ENCODE measurements at regions not wholly inside any gene's neighbourhood (a gene's known extent, or its start where the extent isn't known, plus 50 kb on each side); places are given as distances from the start of the nearest gene placed in this dataset.

DNA sequence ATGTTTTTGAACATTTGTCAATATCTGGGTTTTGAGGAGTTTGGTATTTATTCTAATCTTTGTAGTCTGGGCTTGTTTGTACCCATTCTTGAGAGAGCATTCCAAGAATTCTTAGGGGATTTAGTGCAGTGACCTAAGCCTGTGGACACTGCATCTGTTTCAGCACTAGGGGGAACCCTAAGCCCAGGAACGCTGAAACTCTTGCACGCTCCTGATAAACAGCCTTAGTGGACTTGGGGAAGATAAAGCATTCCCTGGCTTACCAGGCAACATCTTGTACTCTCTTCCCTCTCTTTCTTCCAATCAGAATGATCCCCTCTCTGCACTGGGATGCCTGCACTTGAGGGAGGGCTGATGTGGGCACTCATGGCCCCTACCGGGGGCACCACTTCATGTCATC, 654.9 kb upstream of the HTR2C start:
- Histone ChIP-seq H3K4me3 (no peak overlapping the region), H3K27me3 (no peaks in the 10 kb centered on the region), H3K4me1 (no peaks in the 10 kb centered on the region), H3K27ac (no peak overlapping the region), H3K36me3 (replicated peaks in 1 of 2; ENCODE audit: insufficient read depth in 1 of 2, low read depth in 2 of 2) (no peaks in the 10 kb centered on the region), H3K9me3 (no peaks in the 10 kb centered on the region)
- WGBS, 2 donors, result 33 to 37% methylated on average over 3 of the region's 3 CpGs
- intact Hi-C loops (cut with DNase I), result no loop called here
- no peak for ATAC-seq
- TF ChIP-seq, protein P1, sequence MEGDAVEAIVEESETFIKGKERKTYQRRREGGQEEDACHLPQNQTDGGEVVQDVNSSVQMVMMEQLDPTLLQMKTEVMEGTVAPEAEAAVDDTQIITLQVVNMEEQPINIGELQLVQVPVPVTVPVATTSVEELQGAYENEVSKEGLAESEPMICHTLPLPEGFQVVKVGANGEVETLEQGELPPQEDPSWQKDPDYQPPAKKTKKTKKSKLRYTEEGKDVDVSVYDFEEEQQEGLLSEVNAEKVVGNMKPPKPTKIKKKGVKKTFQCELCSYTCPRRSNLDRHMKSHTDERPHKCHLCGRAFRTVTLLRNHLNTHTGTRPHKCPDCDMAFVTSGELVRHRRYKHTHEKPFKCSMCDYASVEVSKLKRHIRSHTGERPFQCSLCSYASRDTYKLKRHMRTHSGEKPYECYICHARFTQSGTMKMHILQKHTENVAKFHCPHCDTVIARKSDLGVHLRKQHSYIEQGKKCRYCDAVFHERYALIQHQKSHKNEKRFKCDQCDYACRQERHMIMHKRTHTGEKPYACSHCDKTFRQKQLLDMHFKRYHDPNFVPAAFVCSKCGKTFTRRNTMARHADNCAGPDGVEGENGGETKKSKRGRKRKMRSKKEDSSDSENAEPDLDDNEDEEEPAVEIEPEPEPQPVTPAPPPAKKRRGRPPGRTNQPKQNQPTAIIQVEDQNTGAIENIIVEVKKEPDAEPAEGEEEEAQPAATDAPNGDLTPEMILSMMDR (IDR thresholded peaks at IDR 0.05), result peak in 3 of 7 experiments; percentile 7 to 50 (median 41)
- no peak for TF ChIP-seq POLR2A (IDR thresholded peaks at IDR 0.05)
- DNase-seq, result peak in 3 of 4 donors; percentile 2 to 27 (median 17)

DNA sequence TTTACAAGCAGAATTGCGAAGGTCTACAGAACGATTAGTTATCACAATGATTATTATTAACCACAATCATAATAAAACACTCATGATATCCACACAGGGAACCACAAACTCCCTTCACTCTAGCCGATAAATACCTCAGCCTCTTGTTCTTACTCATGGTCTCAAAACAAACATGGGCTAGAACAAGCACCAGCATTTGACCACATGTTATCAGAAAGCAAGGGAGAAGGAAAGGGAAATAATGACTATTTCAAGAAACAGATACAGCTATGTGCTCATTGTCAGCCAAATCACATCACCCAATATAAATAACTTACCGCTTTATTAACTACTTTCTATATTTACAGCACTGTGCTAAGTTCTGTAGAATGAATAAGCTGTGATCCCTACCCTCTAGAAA, 663.2 kb upstream of the HTR2C start:
- ATAC-seq (no peak), DNase-seq (no peak)
- Histone ChIP-seq H3K4me3 (no peak overlapping the region), H3K27ac (no peak overlapping the region), H3K27me3 (no peaks in the 10 kb centered on the region), H3K36me3 (replicated peaks in 1 of 2; ENCODE audit: insufficient read depth in 1 of 2, low read depth in 2 of 2) (no peaks in the 10 kb centered on the region), H3K9me3 (no peaks in the 10 kb centered on the region), H3K4me1 (no peaks in the 10 kb centered on the region)
- 26 to 41% methylated on average over 4 of the region's 4 CpGs for WGBS, 2 donors
- no peak for TF ChIP-seq POLR2A (IDR thresholded peaks at IDR 0.05)
- TF ChIP-seq, protein P1 (IDR thresholded peaks at IDR 0.05), result no peak
- intact Hi-C loops (cut with DNase I), result no loop called here

DNA sequence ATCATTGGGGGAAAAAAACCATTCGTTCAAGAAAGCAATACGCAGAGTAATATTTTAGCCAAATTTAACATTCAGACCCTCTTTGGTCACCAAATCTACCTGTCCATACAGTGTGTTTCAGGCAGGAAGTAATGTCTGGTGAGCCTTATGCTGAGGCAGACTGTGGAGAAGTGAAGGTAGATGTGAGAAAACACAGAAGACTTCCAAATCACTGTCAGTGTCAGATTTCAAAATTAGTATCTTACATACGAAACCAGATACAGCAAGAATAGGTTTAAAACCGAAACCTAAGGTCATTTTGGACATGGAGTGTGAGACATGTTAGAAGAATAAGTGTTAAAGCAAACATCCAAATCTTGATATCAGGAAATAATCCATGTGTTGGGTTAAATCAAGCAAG, 664.5 kb upstream of the HTR2C start:
- 39 to 46% methylated on average over 4 of the region's 4 CpGs for WGBS, 2 donors

DNA sequence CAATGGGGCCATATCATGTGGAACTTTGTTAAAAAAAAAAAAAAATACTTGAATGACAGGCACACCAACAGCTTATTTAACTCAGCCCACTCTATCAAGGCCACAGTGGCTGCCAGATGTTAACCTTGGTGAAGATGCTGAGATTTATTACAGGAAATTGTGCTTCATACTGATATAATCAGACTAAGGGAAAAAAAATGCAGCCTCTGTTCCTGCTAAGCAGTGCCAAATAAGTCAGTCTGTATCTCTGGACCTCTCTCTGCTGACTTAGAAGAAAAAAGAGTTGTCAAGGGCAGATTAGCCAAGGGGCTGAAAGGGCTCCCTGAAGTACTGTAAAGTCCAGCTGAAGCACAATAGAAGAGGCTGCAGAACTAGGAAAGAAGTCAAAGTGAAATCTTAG, 677.7 kb upstream of the HTR2C start:
- H3K9me3 ChIP-seq, result no peaks in the 10 kb centered on the region
- no peak overlapping the region for H3K27ac ChIP-seq
- ATAC-seq, result no peak
- TF ChIP-seq POLR2A (IDR thresholded peaks at IDR 0.05), result no peak
- TF ChIP-seq, protein P1 (IDR thresholded peaks at IDR 0.05), result no peak
- no peaks in the 10 kb centered on the region for H3K4me1 ChIP-seq
- intact Hi-C loops (cut with DNase I), result no loop called here
- H3K4me3 ChIP-seq, result no peak overlapping the region
- H3K36me3 ChIP-seq (replicated peaks in 1 of 2; ENCODE audit: insufficient read depth in 1 of 2, low read depth in 2 of 2), result no peaks in the 10 kb centered on the region
- DNase-seq, result no peak
- no peaks in the 10 kb centered on the region for H3K27me3 ChIP-seq

More for the DNA sequence above, 664.5 kb upstream of the HTR2C start:
- intact Hi-C loops (cut with DNase I), result no loop called here
- H3K4me3 ChIP-seq, result no peak overlapping the region
- H3K27me3 ChIP-seq, result no peaks in the 10 kb centered on the region
- no peaks in the 10 kb centered on the region for H3K4me1 ChIP-seq
- H3K36me3 ChIP-seq (replicated peaks in 1 of 2; ENCODE audit: insufficient read depth in 1 of 2, low read depth in 2 of 2), result no peaks in the 10 kb centered on the region
- no peak for DNase-seq
- no peak overlapping the region for H3K27ac ChIP-seq
- TF ChIP-seq, protein P1 (IDR thresholded peaks at IDR 0.05), result no peak
- TF ChIP-seq POLR2A (IDR thresholded peaks at IDR 0.05), result no peak
- no peak for ATAC-seq
- no peaks in the 10 kb centered on the region for H3K9me3 ChIP-seq

DNA sequence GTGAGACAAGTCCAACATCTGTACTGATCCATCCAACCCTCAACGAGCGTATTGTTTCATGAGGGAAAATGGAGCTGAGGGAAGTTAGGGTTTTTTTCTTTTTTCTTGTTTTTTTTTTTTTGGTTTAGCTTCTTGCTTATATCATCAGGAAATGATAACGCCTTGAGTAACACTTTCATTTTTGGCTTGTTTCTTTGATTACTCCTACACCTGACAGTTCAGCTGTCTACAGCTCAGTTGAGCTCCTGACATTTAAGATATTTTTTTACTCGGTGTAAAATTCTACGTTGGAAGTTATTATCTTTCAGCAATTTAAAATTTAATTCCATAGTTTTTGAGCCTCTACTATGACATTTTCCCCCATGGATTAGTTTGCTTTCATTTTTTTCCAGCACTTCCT, 691.0 kb upstream of the HTR2C start:
- WGBS, 2 donors, result 51 to 74% methylated on average over 5 of the region's 5 CpGs
- Histone ChIP-seq H3K27me3 (no peaks in the 10 kb centered on the region), H3K27ac (no peak overlapping the region), H3K36me3 (replicated peaks in 1 of 2; ENCODE audit: insufficient read depth in 1 of 2, low read depth in 2 of 2) (no peaks in the 10 kb centered on the region), H3K9me3 (no peaks in the 10 kb centered on the region), H3K4me3 (no peak overlapping the region), H3K4me1 (no peaks in the 10 kb centered on the region)
- TF ChIP-seq, protein P1 (IDR thresholded peaks at IDR 0.05), result no peak
- TF ChIP-seq POLR2A (IDR thresholded peaks at IDR 0.05), result no peak
- DNase-seq (no peak), ATAC-seq (no peak)
- intact Hi-C loops (cut with DNase I), result no loop called here
